ENCODE measurements at regions not wholly inside any gene's neighbourhood (a gene's known extent, or its start where the extent isn't known, plus 50 kb on each side); places are given as distances from the start of the nearest gene placed in this dataset.

- CTCF ChIA-PET: no interaction called here
- Mint-ChIP-seq H3K27me3 (ENCODE audit: low read depth) (peaks cover 39% of the 10 kb centered on the region), H3K27ac (no peak overlapping the region), H3K36me3 (peaks cover 62% of the 10 kb centered on the region), H3K4me1 (no peaks in the 10 kb centered on the region), H3K4me3 (no peak overlapping the region), H3K9me3 (peaks cover 55% of the 10 kb centered on the region)
- TF ChIP-seq NR3C1 (CRISPR knock-in tag; conservative IDR thresholded peaks at IDR 0.05; ENCODE audit: low read depth): no peak
- TF ChIP-seq CREB1 (CRISPR knock-in tag; IDR thresholded peaks at IDR 0.05): no peak
- no peak for TF ChIP-seq CTCF (IDR thresholded peaks at IDR 0.05)
- TF ChIP-seq JUN (CRISPR knock-in tag; IDR thresholded peaks at IDR 0.05): no peak
- no peak for TF ChIP-seq ATF6 (CRISPR knock-in tag; IDR thresholded peaks at IDR 0.05)
- no peak for TF ChIP-seq E2F4 (CRISPR knock-in tag; IDR thresholded peaks at IDR 0.05; ENCODE audit: borderline replicate concordance, low read depth)
- TF ChIP-seq ZNF138 (CRISPR knock-in tag; conservative IDR thresholded peaks at IDR 0.05): no peak
- no peak for TF ChIP-seq ZNF423 (CRISPR knock-in tag; IDR thresholded peaks at IDR 0.05)
- TF ChIP-seq ZSCAN18 (CRISPR knock-in tag; IDR thresholded peaks at IDR 0.05): no peak
- TF ChIP-seq RORB (CRISPR knock-in tag; IDR thresholded peaks at IDR 0.05): no peak
- TF ChIP-seq NR2C2 (CRISPR knock-in tag; IDR thresholded peaks at IDR 0.05): no peak
- no peak for TF ChIP-seq HMGA2 (CRISPR knock-in tag; IDR thresholded peaks at IDR 0.05)
- TF ChIP-seq ATF1 (CRISPR knock-in tag; IDR thresholded peaks at IDR 0.05): no peak
- no peak for TF ChIP-seq IRF1 (CRISPR knock-in tag; IDR thresholded peaks at IDR 0.05)
- TF ChIP-seq ZNF232 (CRISPR knock-in tag; IDR thresholded peaks at IDR 0.05): no peak
- no peak for TF ChIP-seq HMGXB4 (CRISPR knock-in tag; IDR thresholded peaks at IDR 0.05)
- TF ChIP-seq USF1 (CRISPR knock-in tag; IDR thresholded peaks at IDR 0.05): no peak
- no peak for TF ChIP-seq ATF2 (CRISPR knock-in tag; IDR thresholded peaks at IDR 0.05; ENCODE audit: borderline replicate concordance, low read depth)
- ATAC-seq (no peak), DNase-seq (ENCODE audit: low spot score) (no peak)
- POLR2A ChIA-PET: no interaction called here
Observed at GRCh38 chr20:29300579-29301551, 1956.6 kb upstream of the DEFB115 start.
